IMR-90 (cell line): ENCODE measurements at regions not wholly inside any gene's neighbourhood (a gene's known extent, or its start where the extent isn't known, plus 50 kb on each side); places are given as distances from the start of the nearest gene placed in this dataset.
A peak's percentile ranks its signal among the peaks of the same experiment; 100 is the strongest.

ENCODE experiments used
- ATAC-seq: fragments of 200-7000 bp; cut with Tn5 transposase; 2 replicates; pipeline ENCODE4 v1.9.1; 2020; ENCODE audit warnings: low read depth, mild to moderate bottlenecking, moderate library complexity
- BruUV-seq: library from RNA; stranded (reverse); fragments of 400-500 nt; replicated peaks from 2 replicates; lab custom pipeline; 2021; lab: Mats Ljungman, UMichigan
- CTCF ChIA-PET: fragments of 300-600 bp; formaldehyde crosslinking; extraction: SDS; loops from one replicate; lab custom pipeline; 2021; ENCODE audit warnings: antibody characterized with exemption; lab: Yijun Ruan, JAX
- POLR2A ChIA-PET: fragments of 300-600 bp; sonication (Branson Sonifier 250); formaldehyde crosslinking; loops from one replicate; lab custom pipeline; 2022; ENCODE audit warnings: antibody characterized with exemption; ENCODE audit not compliant: unreplicated experiment; lab: Charles Lee
- DNase-seq: peaks from one replicate; pipeline ENCODE4 v3.0.0; 2013
- H2AFZ ChIP-seq: replicated peaks from 2 replicates; pipeline ENCODE3; 2013; ENCODE audit warnings: low read length, mild to moderate bottlenecking; ENCODE audit not compliant: poor library complexity
- H2AK5ac ChIP-seq: 2 replicates; pipeline ENCODE4 v1.6.1; 2013; ENCODE audit warnings: low read depth, low read length, inconsistent platforms
- H2AK9ac ChIP-seq: replicated peaks from 2 replicates; pipeline ENCODE3; 2013; ENCODE audit warnings: mild to moderate bottlenecking, low read depth, low read length, moderate library complexity; ENCODE audit not compliant: poor library complexity
- H2BK120ac ChIP-seq: 2 replicates; pipeline ENCODE4 v1.6.1; 2013; ENCODE audit warnings: low read depth, low read length, inconsistent platforms
- H2BK15ac ChIP-seq: 3 replicates; pipeline ENCODE4 v1.6.1; 2013; ENCODE audit warnings: low read depth, low read length, inconsistent platforms
- H2BK20ac ChIP-seq: 2 replicates; pipeline ENCODE4 v1.6.1; 2013; ENCODE audit warnings: low read depth, mild to moderate bottlenecking, inconsistent platforms, low read length, moderate library complexity
- H2BK5ac ChIP-seq: 2 replicates; pipeline ENCODE4 v1.6.1; 2013; ENCODE audit warnings: mild to moderate bottlenecking, low read depth, low read length, inconsistent platforms; ENCODE audit not compliant: poor library complexity, severe bottlenecking
- H3K14ac ChIP-seq: replicated peaks from 2 replicates; pipeline ENCODE4 v1.6.1; 2013; ENCODE audit warnings: low read depth, low read length, inconsistent platforms
- H3K18ac ChIP-seq: 2 replicates; pipeline ENCODE4 v1.6.1; 2013; ENCODE audit warnings: low read depth, low read length, control low read depth
- H3K23ac ChIP-seq: 2 replicates; pipeline ENCODE4 v1.6.1; 2013; ENCODE audit warnings: low read depth, low read length, inconsistent platforms
- H3K27ac ChIP-seq: 2 replicates; pipeline ENCODE4 v1.5.1; 2013; ENCODE audit warnings: mild to moderate bottlenecking, control low read depth, low read length; ENCODE audit not compliant: insufficient read depth
- H3K27me3 ChIP-seq: 2 replicates; pipeline ENCODE4 v1.6.1; 2013; ENCODE audit warnings: low read length; ENCODE audit not compliant: control insufficient read depth, insufficient read depth
- H3K36me3 ChIP-seq: 2 replicates; pipeline ENCODE4 v1.6.1; 2013; ENCODE audit warnings: low read length, mixed read lengths; ENCODE audit not compliant: control insufficient read depth, insufficient read depth
- H3K4ac ChIP-seq: 2 replicates; pipeline ENCODE4 v1.6.1; 2013; ENCODE audit warnings: low read depth, low read length, inconsistent platforms
- H3K4me1 ChIP-seq: 2 replicates; pipeline ENCODE4 v1.6.1; 2013; ENCODE audit warnings: low read length, mixed read lengths; ENCODE audit not compliant: control insufficient read depth, insufficient read depth
- H3K4me2 ChIP-seq: 2 replicates; pipeline ENCODE4 v1.6.1; 2013; ENCODE audit warnings: low read depth, mild to moderate bottlenecking, control low read depth, low read length, moderate library complexity
- H3K4me3 ChIP-seq: 2 replicates; pipeline ENCODE4 v1.5.1; 2013; ENCODE audit warnings: low read depth, mild to moderate bottlenecking, control low read depth, low read length, moderate library complexity; ENCODE audit not compliant: insufficient read depth
- H3K56ac ChIP-seq: 2 replicates; pipeline ENCODE4 v1.6.1; 2013; ENCODE audit warnings: low read length, inconsistent platforms; ENCODE audit not compliant: insufficient read depth; ENCODE audit errors: extremely low read depth
- H3K79me1 ChIP-seq, 2 experiments: 2 replicates each; pipeline ENCODE4 v1.6.1; 2013; ENCODE audit warnings: low read length in 2 of 2, inconsistent platforms in 1 of 2, low read depth in 1 of 2
- H3K9ac ChIP-seq: 2 replicates; pipeline ENCODE4 v1.6.1; 2013; ENCODE audit warnings: low read depth, low read length, control low read depth
- H3K9me1 ChIP-seq: 2 replicates; pipeline ENCODE4 v1.6.1; 2013; ENCODE audit warnings: low read length, inconsistent platforms; ENCODE audit not compliant: insufficient read depth
- H3K9me3 ChIP-seq: 2 replicates; pipeline ENCODE4 v1.6.1; 2013; ENCODE audit warnings: low read length; ENCODE audit not compliant: control insufficient read depth, insufficient read depth
- H4K20me1 ChIP-seq: 2 replicates; pipeline ENCODE4 v1.6.1; 2013; ENCODE audit warnings: low read length, inconsistent platforms; ENCODE audit not compliant: insufficient read depth
- H4K5ac ChIP-seq: 2 replicates; pipeline ENCODE4 v1.6.1; 2013; ENCODE audit warnings: mild to moderate bottlenecking, low read depth, low read length, control low read depth
- H4K8ac ChIP-seq, 2 experiments: 2 replicates each; pipeline ENCODE4 v1.6.1; 2013; ENCODE audit warnings: low read depth in 2 of 2, low read length in 2 of 2, control low read depth in 1 of 2, inconsistent platforms in 1 of 2
- H4K91ac ChIP-seq: 2 replicates; pipeline ENCODE4 v1.6.1; 2013; ENCODE audit warnings: low read depth, low read length, inconsistent platforms; ENCODE audit not compliant: insufficient read depth
- MAFK ChIP-seq: IDR thresholded peaks from 2 replicates; pipeline ENCODE4 v1.6.1; 2012; ENCODE audit warnings: low read depth, low read length, improper control_type of control experiment
- WGBS, 2 experiments: methylation state at CpG; one replicate each; pipeline versions ENCODE4 v1.1.5 to v1.1.7; 2013; ENCODE audit warnings: missing lambda C conversion rate in 2 of 2; ENCODE audit not compliant: insufficient read length in 1 of 2; ENCODE audit errors: extremely low coverage in 2 of 2; 5-methylcytosine and 5-hydroxymethylcytosine counted together
- dilution Hi-C: fragments of 300-500 bp; cut with HindIII; formaldehyde crosslinking; loops from one replicate; pipeline ENCODE4 v1.14.3; 2018; ENCODE audit warnings: low sequenced_read_pairs; ENCODE audit not compliant: unreplicated experiment
- in situ Hi-C: fragments of 300-500 bp; cut with MboI; formaldehyde crosslinking; loops from 3 replicates; pipeline ENCODE4 v1.14.3; 2019; ENCODE audit warnings: low sequenced_read_pairs, inconsistent platforms, mixed read lengths
- intact Hi-C: fragments of 100-400 bp; cut with micrococcal nuclease; formaldehyde crosslinking; loops from 2 replicates; pipeline ENCODE4 v1.10.0; 2022
- TF ChIP-seq, protein P1 (sequence below): fragments of 150-350 bp; IDR thresholded peaks from 2 replicates; pipeline ENCODE4 v1.6.1; 2017; ENCODE audit warnings: mild to moderate bottlenecking, antibody characterized with exemption, low read length, low read depth

DNA sequence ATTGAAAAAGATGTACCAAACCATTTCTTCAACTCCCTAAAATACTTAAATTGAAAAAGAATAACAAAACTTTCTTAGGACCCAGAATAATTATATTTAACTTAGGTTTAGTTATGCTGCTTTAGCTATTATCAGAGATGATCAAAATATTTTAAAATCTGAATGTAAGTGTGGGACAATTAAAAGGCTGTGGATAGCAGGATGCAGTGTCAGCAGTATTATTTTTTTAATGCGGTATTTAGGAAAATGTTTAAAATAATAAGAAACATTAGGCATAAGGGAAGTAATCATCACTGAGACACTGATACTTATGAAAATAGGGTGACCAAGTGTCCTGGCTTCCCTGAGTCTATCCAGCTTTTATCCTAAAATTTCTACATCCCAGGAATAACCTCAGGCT lies 161.5 kb upstream of the PTCHD4 start:
- Histone ChIP-seq H3K27me3 (no peaks in the 10 kb centered on the region), H2AFZ (no peak overlapping the region), H3K4me1 (no peaks in the 10 kb centered on the region), H3K23ac (no peak overlapping the region), H2AK9ac (no peak overlapping the region), H3K27ac (no peak overlapping the region), H3K4me2 (no peak overlapping the region), H4K5ac (no peak overlapping the region), H4K8ac (no peak overlapping the region), H3K36me3 (no peaks in the 10 kb centered on the region), H3K18ac (no peak overlapping the region), H4K20me1 (no peaks in the 10 kb centered on the region), H3K56ac (no peak overlapping the region), H3K9ac (no peak overlapping the region), H2AK5ac (no peak overlapping the region), H3K9me3 (0 out of 2 replicates have a peak, but pooled peaks cover 2% of the 10 kb centered on the region), H3K9me1 (no peaks in the 10 kb centered on the region), H3K14ac (no peak overlapping the region), H2BK20ac (no peak overlapping the region), H2BK5ac (no peak overlapping the region), H3K4me3 (no peak overlapping the region), H3K4ac (no peak overlapping the region), H4K91ac (no peak overlapping the region), H2BK120ac (no peak overlapping the region), H2BK15ac (no peak overlapping the region), H3K79me1 (no peaks in the 10 kb centered on the region)
- dilution Hi-C loops, result no loop called here
- BruUV-seq, result no TSS peak
- TF ChIP-seq, protein P1, sequence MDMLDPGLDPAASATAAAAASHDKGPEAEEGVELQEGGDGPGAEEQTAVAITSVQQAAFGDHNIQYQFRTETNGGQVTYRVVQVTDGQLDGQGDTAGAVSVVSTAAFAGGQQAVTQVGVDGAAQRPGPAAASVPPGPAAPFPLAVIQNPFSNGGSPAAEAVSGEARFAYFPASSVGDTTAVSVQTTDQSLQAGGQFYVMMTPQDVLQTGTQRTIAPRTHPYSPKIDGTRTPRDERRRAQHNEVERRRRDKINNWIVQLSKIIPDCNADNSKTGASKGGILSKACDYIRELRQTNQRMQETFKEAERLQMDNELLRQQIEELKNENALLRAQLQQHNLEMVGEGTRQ, result no peak
- peak; percentile 64 for TF ChIP-seq MAFK
- ATAC-seq (no peak), DNase-seq (no peak)
- POLR2A ChIA-PET, result no interaction called here
- intact Hi-C loops, result no loop called here
- in situ Hi-C loops, result no loop called here
- no CpG with 5 or more reads among the region's 1 CpG for WGBS, 2 experiments
- CTCF ChIA-PET, result no interaction called here
